NCI-H187 (cell line): ENCODE measurements at regions not wholly inside any gene's neighbourhood (a gene's known extent, or its start where the extent isn't known, plus 50 kb on each side); places are given as distances from the start of the nearest gene placed in this dataset.

Source experiments
- DNase-seq, 2 experiments: peaks; one replicate each; lab custom pipeline; 2025; lab: John Stamatoyannopoulos, UW

GRCh38 chr5:110356677-110357076, 369.8 kb downstream of the TMEM232 start:
- no peak for DNase-seq

GRCh38 chr5:110359221-110359620, 367.2 kb downstream of the TMEM232 start:
- no peak for DNase-seq

- no peak for DNase-seq
Measured at GRCh38 chr5:110361471-110361870, 365.0 kb downstream of the TMEM232 start.

GRCh38 chr5:110362261-110362660, 364.2 kb downstream of the TMEM232 start:
- DNase-seq: no peak

GRCh38 chr5:110366716-110367115, 359.8 kb downstream of the TMEM232 start:
- DNase-seq: no peak
